DND-41 (cell line): ENCODE measurements at regions not wholly inside any gene's neighbourhood (a gene's known extent, or its start where the extent isn't known, plus 50 kb on each side); places are given as distances from the start of the nearest gene placed in this dataset.

Source experiments
- ATAC-seq: fragments of 200-7000 bp; cut with Tn5 transposase; 3 replicates; pipeline ENCODE4 v1.9.1; 2021; ENCODE audit warnings: low read depth; ENCODE audit not compliant: insufficient read depth
- DNase-seq: peaks from one replicate; pipeline ENCODE4 v3.0.0-alpha.2; 2020
- H2AFZ ChIP-seq: 2 replicates; pipeline ENCODE4 v1.6.0; 2012; ENCODE audit warnings: low read depth, low read length
- H3K27ac ChIP-seq: 2 replicates; pipeline ENCODE4 v1.5.1; 2012; ENCODE audit warnings: low read length, inconsistent platforms
- H3K27me3 ChIP-seq: fragments of 200-600 bp; sonication (generic); 2 replicates; pipeline ENCODE4 v1.6.0; 2012; ENCODE audit warnings: low read length, mild to moderate bottlenecking, inconsistent platforms; ENCODE audit not compliant: insufficient read depth, poor library complexity
- H3K36me3 ChIP-seq: 2 replicates; pipeline ENCODE4 v1.5.1; 2012; ENCODE audit warnings: low read length, inconsistent platforms; ENCODE audit not compliant: insufficient read depth
- H3K4me1 ChIP-seq: 2 replicates; pipeline ENCODE4 v1.5.1; 2012; ENCODE audit warnings: mild to moderate bottlenecking, low read length; ENCODE audit not compliant: insufficient read depth
- H3K4me2 ChIP-seq: 2 replicates; pipeline ENCODE4 v1.6.0; 2012; ENCODE audit warnings: mild to moderate bottlenecking, moderate library complexity, low read length, inconsistent platforms; ENCODE audit not compliant: insufficient read depth
- H3K4me3 ChIP-seq, 2 experiments: fragments of 200-600 bp in 1 of 2; shearing (Covaris generic) in 1 of 2; 2 replicates each; pipeline ENCODE4 v1.5.1; 2012 to 2016; ENCODE audit warnings: inconsistent platforms in 2 of 2, low read length in 2 of 2, mild to moderate bottlenecking in 2 of 2, low read depth in 1 of 2, moderate library complexity in 1 of 2
- H3K79me2 ChIP-seq: 2 replicates; pipeline ENCODE4 v1.6.0; 2012; ENCODE audit warnings: low read length, inconsistent platforms; ENCODE audit not compliant: insufficient read depth
- H3K9ac ChIP-seq: 2 replicates; pipeline ENCODE4 v1.6.0; 2012; ENCODE audit warnings: low read depth, mild to moderate bottlenecking, inconsistent platforms, low read length, moderate library complexity
- H3K9me3 ChIP-seq: 2 replicates; pipeline ENCODE4 v1.5.1; 2012; ENCODE audit warnings: low read length, moderate library complexity, mild to moderate bottlenecking, inconsistent platforms; ENCODE audit not compliant: insufficient read depth, severe bottlenecking
- H4K20me1 ChIP-seq: 2 replicates; pipeline ENCODE4 v1.6.0; 2012; ENCODE audit warnings: low read length; ENCODE audit not compliant: insufficient read depth
- EZH2 ChIP-seq: IDR thresholded peaks from 3 replicates; pipeline ENCODE4 v1.6.1; 2012; ENCODE audit warnings: borderline replicate concordance, low read depth, mild to moderate bottlenecking, moderate library complexity, low read length, inconsistent platforms; ENCODE audit not compliant: severe bottlenecking
- TF ChIP-seq, protein P1 (sequence below): IDR thresholded peaks from 2 replicates; pipeline ENCODE4 v1.5.1; 2012; ENCODE audit warnings: borderline replicate concordance, low read length, moderate library complexity, mild to moderate bottlenecking; ENCODE audit not compliant: poor library complexity, severe bottlenecking; ENCODE audit errors: extremely low read depth

- H3K4me2 ChIP-seq: no peak overlapping the region
- DNase-seq (no peak), ATAC-seq (no peak)
- no peak overlapping the region for H2AFZ ChIP-seq
- H3K4me1 ChIP-seq: no peaks in the 10 kb centered on the region
- H4K20me1 ChIP-seq: no peaks in the 10 kb centered on the region
- no peak for TF ChIP-seq EZH2
- TF ChIP-seq, protein P1, sequence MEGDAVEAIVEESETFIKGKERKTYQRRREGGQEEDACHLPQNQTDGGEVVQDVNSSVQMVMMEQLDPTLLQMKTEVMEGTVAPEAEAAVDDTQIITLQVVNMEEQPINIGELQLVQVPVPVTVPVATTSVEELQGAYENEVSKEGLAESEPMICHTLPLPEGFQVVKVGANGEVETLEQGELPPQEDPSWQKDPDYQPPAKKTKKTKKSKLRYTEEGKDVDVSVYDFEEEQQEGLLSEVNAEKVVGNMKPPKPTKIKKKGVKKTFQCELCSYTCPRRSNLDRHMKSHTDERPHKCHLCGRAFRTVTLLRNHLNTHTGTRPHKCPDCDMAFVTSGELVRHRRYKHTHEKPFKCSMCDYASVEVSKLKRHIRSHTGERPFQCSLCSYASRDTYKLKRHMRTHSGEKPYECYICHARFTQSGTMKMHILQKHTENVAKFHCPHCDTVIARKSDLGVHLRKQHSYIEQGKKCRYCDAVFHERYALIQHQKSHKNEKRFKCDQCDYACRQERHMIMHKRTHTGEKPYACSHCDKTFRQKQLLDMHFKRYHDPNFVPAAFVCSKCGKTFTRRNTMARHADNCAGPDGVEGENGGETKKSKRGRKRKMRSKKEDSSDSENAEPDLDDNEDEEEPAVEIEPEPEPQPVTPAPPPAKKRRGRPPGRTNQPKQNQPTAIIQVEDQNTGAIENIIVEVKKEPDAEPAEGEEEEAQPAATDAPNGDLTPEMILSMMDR: no peak
- H3K9me3 ChIP-seq: no peaks in the 10 kb centered on the region
- no peak overlapping the region for H3K9ac ChIP-seq
- H3K4me3 ChIP-seq: no peak overlapping the region
- no peaks in the 10 kb centered on the region for H3K36me3 ChIP-seq
- H3K27ac ChIP-seq: no peak overlapping the region
- H3K27me3 ChIP-seq: no peaks in the 10 kb centered on the region
- H3K79me2 ChIP-seq: no peaks in the 10 kb centered on the region
Measured at GRCh38 chr9:571741-572140, 269.8 kb upstream of the DMRT1 start.

DNA sequence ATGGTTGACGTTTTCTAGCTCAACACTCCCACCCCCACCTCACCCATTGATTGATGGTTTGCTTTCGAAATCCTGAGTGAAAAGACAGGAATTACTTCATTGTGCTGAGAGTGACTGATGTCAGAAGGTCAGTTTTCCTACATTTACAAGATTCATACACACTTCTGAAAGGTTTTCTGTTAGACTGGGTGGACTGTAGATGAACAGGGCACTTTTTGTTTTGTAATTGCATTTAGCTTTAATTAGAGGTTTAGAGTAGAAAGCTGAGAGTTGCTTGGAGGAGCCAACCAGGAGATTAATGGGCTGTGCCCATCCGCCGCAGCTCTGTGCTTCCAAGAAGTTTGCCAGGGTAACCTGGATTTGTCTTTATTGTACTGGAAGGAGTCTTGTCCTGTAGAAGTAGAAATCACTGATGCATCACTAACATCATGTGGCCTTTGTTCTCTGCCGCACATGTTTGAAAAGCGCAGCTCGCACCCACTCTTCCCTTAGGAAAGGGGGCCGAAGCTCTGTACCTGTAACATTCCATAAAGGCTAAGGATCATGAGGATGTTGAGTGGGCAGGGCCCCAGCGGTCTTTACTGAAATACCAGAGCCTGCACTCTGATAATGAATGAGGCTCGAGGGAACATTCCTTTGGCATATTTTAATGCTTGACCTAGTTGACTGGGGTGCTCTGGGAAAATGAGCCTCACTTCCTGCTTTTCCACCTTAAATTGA is 267.6 kb upstream of the DMRT1 start:
- H3K4me3 ChIP-seq: no peak overlapping the region
- no peaks in the 10 kb centered on the region for H3K79me2 ChIP-seq
- ATAC-seq: no peak
- no peaks in the 10 kb centered on the region for H3K36me3 ChIP-seq
- no peaks in the 10 kb centered on the region for H3K27me3 ChIP-seq
- no peaks in the 10 kb centered on the region for H4K20me1 ChIP-seq
- no peak overlapping the region for H3K9ac ChIP-seq
- DNase-seq: no peak
- no peak overlapping the region for H3K4me2 ChIP-seq
- H3K9me3 ChIP-seq: no peaks in the 10 kb centered on the region
- H2AFZ ChIP-seq: no peak overlapping the region
- TF ChIP-seq, protein P1: no peak
- no peak for TF ChIP-seq EZH2
- no peaks in the 10 kb centered on the region for H3K4me1 ChIP-seq
- H3K27ac ChIP-seq: no peak overlapping the region

- H4K20me1 ChIP-seq: no peaks in the 10 kb centered on the region
- H3K79me2 ChIP-seq: no peaks in the 10 kb centered on the region
- H3K9ac ChIP-seq: no peak overlapping the region
- TF ChIP-seq EZH2: no peak
- TF ChIP-seq, protein P1: no peak
- H3K36me3 ChIP-seq: no peaks in the 10 kb centered on the region
- no peak for DNase-seq
- no peak for ATAC-seq
- H2AFZ ChIP-seq: no peak overlapping the region
- no peak overlapping the region for H3K4me3 ChIP-seq
- no peak overlapping the region for H3K27ac ChIP-seq
- H3K27me3 ChIP-seq: no peaks in the 10 kb centered on the region
- no peaks in the 10 kb centered on the region for H3K4me1 ChIP-seq
- no peak overlapping the region for H3K4me2 ChIP-seq
- H3K9me3 ChIP-seq: no peaks in the 10 kb centered on the region
Measured at GRCh38 chr9:575139-575538, 266.4 kb upstream of the DMRT1 start.
